ENCODE measurements at regions not wholly inside any gene's neighbourhood (a gene's known extent, or its start where the extent isn't known, plus 50 kb on each side); places are given as distances from the start of the nearest gene placed in this dataset.

DNA sequence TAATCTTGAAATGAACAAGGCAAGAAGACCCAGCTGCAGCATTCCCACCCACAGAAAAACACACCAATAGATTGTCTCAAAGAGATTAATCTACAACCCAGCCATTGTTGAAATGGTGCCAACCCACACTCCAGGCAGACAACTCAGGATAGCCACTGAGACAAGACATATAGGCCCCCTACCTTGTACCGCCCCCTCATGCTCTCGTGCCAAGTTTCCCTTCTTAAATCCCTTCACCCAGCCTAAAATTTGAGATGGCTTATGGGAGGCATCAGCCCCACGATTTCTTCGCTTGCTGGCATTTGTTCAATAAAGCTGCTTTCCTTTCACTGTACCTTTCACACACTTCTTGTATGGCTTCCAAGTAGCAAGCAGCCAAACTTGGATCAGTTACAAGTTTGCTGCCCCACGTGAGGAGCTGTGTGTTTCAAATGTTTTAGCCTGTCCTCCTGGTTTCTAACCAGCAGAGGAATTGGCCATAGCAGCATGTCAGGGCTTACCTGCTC is 1754.1 kb downstream of the C4orf33 start:
- H3K4me1 ChIP-seq, result no peaks in the 10 kb centered on the region
- H3K27ac ChIP-seq, result no peak overlapping the region
- H3K27me3 ChIP-seq, result no peaks in the 10 kb centered on the region
- WGBS, 2 donors, result 47 to 57% methylated on average over 5 of the region's 5 CpGs
- peaks cover 0 to 6% (median 0%) of the 10 kb centered on the region in 3 donors for H3K9me3 ChIP-seq
- TF ChIP-seq POLR2A (IDR thresholded peaks at IDR 0.05) (no peak), CTCF (IDR thresholded peaks at IDR 0.05) (no peak)
- H3K4me3 ChIP-seq, result no peak overlapping the region
- intact Hi-C loops (cut with DNase I), result no loop called here
- DNase-seq, result no peak
- H3K36me3 ChIP-seq, result no peaks in the 10 kb centered on the region

- DNase-seq, result no peak
- 58 to 77% methylated on average over 2 of the region's 2 CpGs for WGBS, 2 donors
- Histone ChIP-seq H3K36me3 (no peaks in the 10 kb centered on the region), H3K27me3 (no peaks in the 10 kb centered on the region), H3K4me1 (no peaks in the 10 kb centered on the region), H3K9me3 (peaks cover 0 to 6% (median 0%) of the 10 kb centered on the region in 3 donors), H3K4me3 (no peak overlapping the region), H3K27ac (no peak overlapping the region)
- intact Hi-C loops (cut with DNase I), result no loop called here
- TF ChIP-seq POLR2A (IDR thresholded peaks at IDR 0.05), result no peak
- no peak for TF ChIP-seq CTCF (IDR thresholded peaks at IDR 0.05)
Measured at GRCh38 chr4:130851107-130851506, 1755.2 kb downstream of the C4orf33 start.

GRCh38 chr4:130851932-130852331 is 1756.0 kb downstream of the C4orf33 start:
- H3K9me3 ChIP-seq, result peaks cover 0 to 6% (median 0%) of the 10 kb centered on the region in 3 donors
- H3K27me3 ChIP-seq, result no peaks in the 10 kb centered on the region
- H3K36me3 ChIP-seq, result no peaks in the 10 kb centered on the region
- H3K4me3 ChIP-seq, result no peak overlapping the region
- 71 to 81% methylated on average over 2 to 3 of the region's 3 CpGs for WGBS, 2 donors
- H3K27ac ChIP-seq, result no peak overlapping the region
- TF ChIP-seq POLR2A (IDR thresholded peaks at IDR 0.05) (no peak), CTCF (IDR thresholded peaks at IDR 0.05) (no peak)
- no peaks in the 10 kb centered on the region for H3K4me1 ChIP-seq
- DNase-seq, result no peak
- intact Hi-C loops (cut with DNase I), result no loop called here

DNA sequence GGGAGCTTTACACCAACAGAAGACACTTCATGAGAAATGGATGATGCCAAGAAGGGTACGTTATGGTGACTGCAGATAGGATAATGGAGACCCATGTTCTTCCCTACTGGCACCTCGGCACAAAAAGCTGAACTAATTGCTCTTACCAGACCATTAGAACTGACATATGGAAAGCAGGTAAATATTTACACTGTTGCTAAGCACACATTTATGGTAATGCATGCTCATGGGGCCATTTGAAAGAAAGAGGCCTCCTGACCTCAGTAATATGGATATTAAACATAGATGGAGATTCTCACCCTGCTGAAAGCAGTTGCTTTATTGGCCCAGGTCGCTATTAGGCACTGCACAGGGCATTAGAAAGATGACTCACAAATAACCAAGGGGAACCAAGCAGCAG is 1759.6 kb downstream of the C4orf33 start:
- no peak for TF ChIP-seq CTCF (IDR thresholded peaks at IDR 0.05)
- no peak for TF ChIP-seq POLR2A (IDR thresholded peaks at IDR 0.05)
- no peaks in the 10 kb centered on the region for H3K36me3 ChIP-seq
- WGBS, 2 donors, result 41 to 44% methylated on average over 3 of the region's 3 CpGs

DNA sequence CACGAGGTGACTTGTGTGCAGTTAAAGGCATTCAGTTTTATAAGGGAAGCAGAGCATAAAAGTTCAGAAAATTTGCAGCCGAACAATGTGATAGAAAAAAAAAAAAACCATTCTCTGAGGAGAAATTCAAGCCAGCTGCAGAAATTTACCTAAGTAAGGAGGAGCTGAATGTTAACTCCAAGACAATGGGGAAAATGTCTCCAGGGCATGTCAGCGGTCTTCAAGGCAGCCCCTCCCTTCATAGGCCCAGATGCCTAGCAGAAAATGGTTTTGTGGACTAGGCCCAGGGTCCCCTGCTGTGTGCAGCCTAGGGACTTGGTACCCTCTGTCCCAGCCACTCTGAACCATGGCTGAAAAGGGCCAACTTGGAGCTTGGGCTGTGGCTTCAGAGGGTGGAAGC is 1764.0 kb downstream of the C4orf33 start:
- TF ChIP-seq CTCF (IDR thresholded peaks at IDR 0.05) (no peak), POLR2A (IDR thresholded peaks at IDR 0.05) (no peak)
- no peaks in the 10 kb centered on the region for H3K4me1 ChIP-seq
- H3K27ac ChIP-seq, result no peak overlapping the region
- intact Hi-C loops (cut with DNase I), result no loop called here
- no peak overlapping the region for H3K4me3 ChIP-seq
- H3K9me3 ChIP-seq, result no peaks in the 10 kb centered on the region
- H3K27me3 ChIP-seq, result no peaks in the 10 kb centered on the region
- 62 to 74% methylated on average over 3 of the region's 3 CpGs for WGBS, 2 donors
- H3K36me3 ChIP-seq, result no peaks in the 10 kb centered on the region
- no peak for DNase-seq

More for the DNA sequence above, 1759.6 kb downstream of the C4orf33 start:
- H3K4me1 ChIP-seq, result no peaks in the 10 kb centered on the region
- H3K27ac ChIP-seq, result no peak overlapping the region
- no peak for DNase-seq
- H3K4me3 ChIP-seq, result no peak overlapping the region
- H3K27me3 ChIP-seq, result no peaks in the 10 kb centered on the region
- peaks cover 0 to 6% (median 0%) of the 10 kb centered on the region in 3 donors for H3K9me3 ChIP-seq
- intact Hi-C loops (cut with DNase I), result no loop called here
